Testis (tissue), 2 donors: ENCODE measurements at regions not wholly inside any gene's neighbourhood (a gene's known extent, or its start where the extent isn't known, plus 50 kb on each side); places are given as distances from the start of the nearest gene placed in this dataset.

Experiments
- CTCF ChIP-seq, 3 experiments: fragments of 450-650 bp in 2 of 3; fragments of 200-600 bp in 1 of 3; sonication (generic) in 1 of 3; IDR thresholded peaks; one replicate each; pipeline ENCODE4 v1.5.1; 2016 to 2019; ENCODE audit warnings: antibody characterized with exemption in 3 of 3, mild to moderate bottlenecking in 2 of 3, moderate library complexity in 1 of 3
- POLR2A ChIP-seq: fragments of 450-650 bp; IDR thresholded peaks from one replicate; pipeline ENCODE4 v1.6.1; 2017; ENCODE audit warnings: antibody characterized with exemption, mild to moderate bottlenecking, moderate library complexity

DNA sequence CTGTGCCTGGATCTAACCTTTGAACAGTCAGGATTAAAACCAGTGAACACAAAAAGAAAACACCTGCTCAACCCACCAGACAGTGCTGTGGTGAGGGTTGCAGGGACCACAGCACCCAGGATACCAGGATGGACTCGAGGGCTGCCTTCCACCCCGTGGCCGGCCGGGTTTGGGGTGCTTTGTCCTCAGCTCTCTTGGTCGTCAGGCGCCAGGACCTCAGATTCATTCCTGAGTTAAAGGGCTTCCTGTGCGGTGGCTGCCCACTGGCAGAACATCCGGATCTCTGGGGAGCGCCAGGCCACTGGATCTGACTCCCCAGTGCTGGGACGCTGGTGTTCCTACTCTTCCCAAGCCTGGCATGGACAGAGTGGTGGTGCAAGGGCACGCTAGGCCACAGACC is 239.8 kb downstream of the TFCP2L1 start:
- TF ChIP-seq CTCF (IDR thresholded peaks at IDR 0.05) (no peak), POLR2A (no peak)
